ENCODE measurements at regions not wholly inside any gene's neighbourhood (a gene's known extent, or its start where the extent isn't known, plus 50 kb on each side); places are given as distances from the start of the nearest gene placed in this dataset.

- TF ChIP-seq CTCF (IDR thresholded peaks at IDR 0.05; ENCODE audit: low read depth, low read length) = no peak
- DNase-seq (ENCODE audit: low read depth, low spot score) = peak; percentile 57
- in situ Hi-C loops (cut with HindIII; ENCODE audit: low sequenced_read_pairs) = no loop called here
- no peak overlapping the region for H3K4me3 ChIP-seq (ENCODE audit: low read depth, low read length)
Measured at GRCh38 chr20:50434653-50435396, 75.4 kb upstream of the PTPN1 start.

- H3K4me3 ChIP-seq (ENCODE audit: low read depth, low read length) = no peak overlapping the region
- in situ Hi-C loops (cut with HindIII; ENCODE audit: low sequenced_read_pairs) = no loop called here
- no peak for DNase-seq (ENCODE audit: low read depth, low spot score)
- TF ChIP-seq CTCF (IDR thresholded peaks at IDR 0.05; ENCODE audit: low read depth, low read length) = no peak
Measured at GRCh38 chr20:50435397-50436051, 74.7 kb upstream of the PTPN1 start.

- no peak for DNase-seq (ENCODE audit: low read depth, low spot score)
- in situ Hi-C loops (cut with HindIII; ENCODE audit: low sequenced_read_pairs) = no loop called here
- no peak for TF ChIP-seq CTCF (IDR thresholded peaks at IDR 0.05; ENCODE audit: low read depth, low read length)
- H3K4me3 ChIP-seq (ENCODE audit: low read depth, low read length) = no peak overlapping the region
Measured at GRCh38 chr20:50436052-50436656, 74.0 kb upstream of the PTPN1 start.

- in situ Hi-C loops (cut with HindIII; ENCODE audit: low sequenced_read_pairs) = no loop called here
- no peak for TF ChIP-seq CTCF (IDR thresholded peaks at IDR 0.05; ENCODE audit: low read depth, low read length)
- DNase-seq (ENCODE audit: low read depth, low spot score) = no peak
- H3K4me3 ChIP-seq (ENCODE audit: low read depth, low read length) = no peak overlapping the region
Measured at GRCh38 chr20:50436696-50437095, 73.5 kb upstream of the PTPN1 start.

GRCh38 chr20:50438986-50439407, 71.2 kb upstream of the PTPN1 start:
- DNase-seq (ENCODE audit: low read depth, low spot score) = peak; percentile 69
- no peak for TF ChIP-seq CTCF (IDR thresholded peaks at IDR 0.05; ENCODE audit: low read depth, low read length)
- H3K4me3 ChIP-seq (ENCODE audit: low read depth, low read length) = no peak overlapping the region
- in situ Hi-C loops (cut with HindIII; ENCODE audit: low sequenced_read_pairs) = no loop called here

GRCh38 chr20:50439539-50440453, 70.4 kb upstream of the PTPN1 start:
- no peak overlapping the region for H3K4me3 ChIP-seq (ENCODE audit: low read depth, low read length)
- DNase-seq (ENCODE audit: low read depth, low spot score) = no peak
- in situ Hi-C loops (cut with HindIII; ENCODE audit: low sequenced_read_pairs) = no loop called here
- TF ChIP-seq CTCF (IDR thresholded peaks at IDR 0.05; ENCODE audit: low read depth, low read length) = no peak

Data from astrocyte of the spinal cord (primary cell).